ENCODE measurements at regions not wholly inside any gene's neighbourhood (a gene's known extent, or its start where the extent isn't known, plus 50 kb on each side); places are given as distances from the start of the nearest gene placed in this dataset.
A peak's percentile ranks its signal among the peaks of the same experiment; 100 is the strongest.
"Not testable (repeated sequence)": the region's sequence is repeated elsewhere in the genome, so short reads cannot be mapped to it uniquely, and the experiment has no call there.

DNA sequence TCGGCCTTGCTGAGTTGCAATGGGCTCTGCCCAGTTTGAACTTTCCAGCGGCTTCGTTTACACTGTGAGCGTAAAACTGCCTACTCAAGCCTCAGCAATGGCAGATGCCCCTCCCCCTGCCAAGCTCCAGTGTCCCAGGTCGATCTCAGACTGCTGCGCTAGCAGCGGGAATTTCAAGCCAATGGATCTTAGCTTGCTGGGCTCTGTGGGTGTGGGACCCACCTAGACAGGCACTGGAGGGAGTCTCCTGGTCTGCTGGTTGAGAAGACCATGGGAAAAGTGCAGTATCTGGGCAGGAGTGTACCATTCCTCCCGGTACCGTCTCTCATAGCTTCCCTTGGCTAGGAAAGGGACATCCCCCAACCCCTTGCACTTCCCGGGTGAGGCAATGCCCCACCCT, 88.2 kb downstream of the KLHL28 start:
- no peak for DNase-seq

DNA sequence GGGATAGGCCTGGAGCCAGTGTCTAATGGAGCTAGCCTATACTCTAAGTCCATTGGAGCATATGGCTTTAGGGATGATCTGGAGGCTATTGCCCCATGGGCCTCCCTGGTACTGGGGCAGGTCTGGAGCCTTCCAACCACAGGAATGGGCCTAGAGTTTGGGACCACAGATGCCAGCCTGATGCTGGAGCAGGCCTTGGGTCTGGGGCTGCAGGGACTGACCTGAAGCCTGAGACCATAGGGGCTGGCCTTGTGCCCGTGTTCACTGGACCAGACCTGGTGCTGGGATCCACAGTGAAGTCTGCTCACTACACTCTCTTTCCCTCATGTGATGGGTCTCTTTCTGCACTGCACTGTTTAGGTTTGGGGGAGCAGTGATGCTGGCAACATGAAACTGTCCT, 95.0 kb downstream of the KLHL28 start:
- DNase-seq = no peak

DNA sequence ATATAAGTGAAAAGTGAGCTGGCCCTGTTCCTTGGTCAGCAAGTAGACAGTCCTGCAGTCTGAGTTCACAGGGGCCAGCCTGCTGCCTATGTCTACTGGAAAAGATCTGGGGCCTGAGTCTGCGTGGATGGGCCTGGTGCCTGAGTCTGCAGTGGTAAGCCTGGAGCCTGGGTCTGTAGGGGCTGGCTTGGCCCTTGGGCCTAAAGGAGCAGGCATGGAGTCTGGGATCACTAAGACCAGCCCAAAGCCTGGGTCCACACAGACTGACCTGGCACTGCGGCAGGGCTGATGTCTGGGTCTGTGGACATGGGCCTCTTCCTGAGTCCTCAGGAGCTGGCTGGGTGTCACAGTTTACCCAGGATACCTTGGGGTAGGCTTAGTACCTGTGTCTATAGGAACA, 95.4 kb downstream of the KLHL28 start:
- no peak for DNase-seq

DNA sequence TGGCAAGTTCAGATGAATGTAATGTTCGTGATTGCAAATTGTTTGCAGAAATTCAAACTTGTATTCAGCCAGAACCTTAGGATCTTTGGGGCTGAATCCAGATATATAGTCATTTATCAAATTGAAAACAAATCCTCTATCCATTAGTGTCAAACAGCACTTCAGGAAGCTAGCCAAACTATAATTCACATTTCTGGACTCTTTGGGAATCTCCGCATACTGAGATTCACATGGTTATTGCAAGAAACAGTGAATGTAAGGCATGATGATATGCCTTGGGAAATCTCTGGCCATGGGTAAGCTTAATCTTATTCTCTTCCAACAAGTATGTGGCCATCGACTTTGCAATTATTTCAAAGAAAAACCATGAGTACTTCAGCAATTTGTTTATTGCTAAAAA, 98.5 kb downstream of the KLHL28 start:
- DNase-seq = no peak

DNA sequence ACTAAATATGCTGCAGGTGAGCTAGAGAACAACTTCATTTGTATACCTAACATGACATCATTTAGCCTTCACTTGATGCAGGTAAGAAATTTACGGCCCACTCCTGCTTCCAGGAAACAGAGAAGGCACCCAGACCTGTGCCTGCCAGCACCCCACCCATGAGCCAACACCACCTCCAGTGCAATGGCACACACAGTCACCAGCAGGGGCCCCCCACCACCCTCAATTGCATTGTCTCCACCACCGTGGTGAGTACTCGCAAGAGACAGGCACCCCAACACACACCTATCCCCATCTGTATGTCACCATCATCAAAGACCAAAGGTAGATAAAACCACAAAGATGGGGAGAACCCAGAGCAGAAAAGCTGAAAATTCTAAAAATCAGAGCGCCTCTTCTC, 107.6 kb downstream of the KLHL28 start:
- no peak for DNase-seq

DNA sequence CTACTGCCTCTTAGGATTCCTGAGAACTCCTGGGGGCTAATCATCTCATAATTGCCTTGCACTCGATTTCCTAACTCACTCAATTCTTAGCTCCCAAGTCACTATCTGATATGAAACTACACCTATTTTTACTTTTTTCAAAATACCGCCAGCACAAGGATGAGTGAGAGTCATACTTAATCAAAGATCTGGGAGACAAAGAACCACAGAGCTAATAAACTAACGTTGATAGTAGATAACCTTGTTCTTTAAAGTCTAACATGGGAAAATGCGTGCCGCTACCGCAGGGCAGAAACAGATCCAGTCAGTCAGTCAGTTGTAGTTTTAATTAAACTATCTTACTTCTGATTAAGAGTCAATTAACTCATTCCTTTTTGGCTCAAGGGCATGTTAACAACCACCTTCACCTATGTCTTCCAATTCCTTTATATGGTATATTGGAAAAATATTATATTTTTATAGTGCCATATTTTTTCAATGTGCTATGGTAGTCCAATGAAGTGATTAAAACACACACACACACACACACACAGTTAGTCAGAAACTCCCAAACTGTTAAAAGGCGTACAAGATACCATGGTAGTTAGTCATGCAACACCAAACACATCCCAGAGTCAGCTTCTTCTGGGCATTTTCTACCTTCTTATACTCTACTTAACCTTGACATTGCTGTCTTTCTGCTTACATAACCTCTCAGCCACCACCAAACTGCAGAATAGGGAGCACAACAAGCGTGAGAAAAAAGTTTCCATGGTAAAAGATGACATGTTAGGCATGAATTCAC, 114.0 kb downstream of the KLHL28 start:
- no peak for DNase-seq

DNA sequence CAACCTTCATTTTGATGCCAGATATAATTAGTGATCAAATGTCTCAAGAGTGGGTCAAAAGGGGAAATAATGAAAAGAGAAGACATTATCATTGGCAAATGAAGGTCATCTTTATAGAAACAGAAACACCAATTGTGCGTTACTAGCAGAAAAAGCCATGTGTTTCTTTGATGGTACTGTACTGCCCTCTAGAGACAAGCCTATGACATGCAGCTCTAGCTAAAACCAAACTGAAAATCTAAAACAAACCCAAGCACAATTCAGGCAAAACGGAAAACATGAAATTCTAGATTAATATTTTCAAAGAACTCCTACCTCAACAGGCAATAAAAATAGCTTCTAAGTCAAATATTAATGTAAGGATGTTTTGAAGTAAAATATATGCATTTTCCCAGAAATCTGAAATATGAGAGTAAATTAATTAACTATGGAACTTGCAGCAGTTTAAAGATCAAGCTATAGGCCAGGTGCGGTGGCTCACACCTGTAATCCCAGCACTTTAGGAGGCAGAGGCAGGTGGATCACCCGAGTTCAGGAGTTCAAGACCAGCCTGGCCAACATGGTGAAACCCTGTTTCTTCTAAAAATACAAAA, 115.4 kb downstream of the KLHL28 start:
- DNase-seq = peak; percentile 41 to 52 (median 48)

DNA sequence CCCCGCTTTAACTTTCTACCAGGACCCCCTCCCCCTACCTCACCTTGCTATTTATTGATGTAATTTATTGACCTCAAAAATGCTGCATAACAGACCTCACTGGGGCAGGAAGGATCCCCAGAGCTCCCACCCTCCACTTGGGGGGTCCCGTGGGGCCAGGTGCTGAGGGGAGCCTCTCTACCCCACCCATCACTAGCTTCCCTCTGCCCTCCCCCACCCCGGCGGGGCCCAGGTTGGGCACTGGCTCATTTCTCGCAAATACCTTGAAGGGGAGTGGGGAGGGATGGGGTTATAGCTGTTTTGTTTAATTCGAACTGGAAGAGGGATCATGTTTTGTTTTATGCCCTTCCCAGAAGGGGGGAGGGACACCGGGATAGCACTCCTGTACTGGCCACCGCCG, 125.8 kb downstream of the KLHL28 start:
- DNase-seq = not testable (repeated sequence)

DNA sequence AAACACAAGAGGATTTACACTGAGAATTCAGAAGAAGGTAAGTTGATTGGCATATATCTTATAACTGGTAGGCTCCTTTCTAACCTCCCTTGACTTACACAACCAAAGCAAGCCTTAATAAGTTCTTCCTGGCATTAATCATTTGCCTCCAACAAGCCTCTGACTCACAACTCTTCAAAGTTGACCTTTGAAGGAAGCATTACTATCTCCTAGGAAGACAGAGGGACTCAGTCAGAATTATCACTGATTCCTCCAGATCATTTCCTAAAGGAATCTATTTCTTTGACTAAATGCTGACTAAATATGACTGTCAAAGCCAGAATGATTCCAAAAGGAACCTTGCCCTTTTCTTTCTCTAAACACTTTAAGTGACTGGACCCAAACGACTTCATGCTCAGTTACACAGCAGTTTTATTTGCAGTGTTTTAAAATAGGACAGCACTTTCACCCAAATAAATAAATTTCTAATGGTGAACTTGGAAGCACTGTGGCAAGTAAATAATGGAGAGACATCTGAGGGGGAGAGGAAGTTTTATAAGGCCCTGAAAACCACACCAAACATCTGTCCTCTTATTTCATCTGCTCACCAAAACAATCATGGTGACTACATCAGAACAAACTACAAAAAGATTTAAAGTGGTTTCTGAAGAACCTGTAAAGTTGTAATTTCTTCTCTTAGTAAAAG, 128.2 kb downstream of the KLHL28 start:
- peak in 1 of 3 donors; percentile 3 for DNase-seq

DNA sequence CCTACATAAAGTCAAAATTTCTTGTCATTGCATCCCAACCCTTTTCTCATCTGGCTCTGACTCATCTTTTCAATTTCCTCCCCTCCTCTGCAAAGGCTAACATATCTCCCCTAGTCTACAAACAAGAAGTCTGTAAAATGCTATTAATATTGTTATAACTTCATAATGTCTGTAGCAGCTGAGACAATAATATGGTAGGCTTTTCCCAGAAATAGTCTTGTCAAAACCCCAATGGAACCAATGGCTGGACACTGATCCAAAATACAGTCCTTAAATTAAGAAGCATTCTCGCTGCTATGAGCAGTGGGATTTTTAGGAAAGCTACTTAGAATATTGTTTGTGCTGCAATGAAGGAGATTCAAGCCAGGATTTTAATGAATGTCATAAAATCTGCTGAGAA, 131.4 kb downstream of the KLHL28 start:
- DNase-seq = no peak

DNA sequence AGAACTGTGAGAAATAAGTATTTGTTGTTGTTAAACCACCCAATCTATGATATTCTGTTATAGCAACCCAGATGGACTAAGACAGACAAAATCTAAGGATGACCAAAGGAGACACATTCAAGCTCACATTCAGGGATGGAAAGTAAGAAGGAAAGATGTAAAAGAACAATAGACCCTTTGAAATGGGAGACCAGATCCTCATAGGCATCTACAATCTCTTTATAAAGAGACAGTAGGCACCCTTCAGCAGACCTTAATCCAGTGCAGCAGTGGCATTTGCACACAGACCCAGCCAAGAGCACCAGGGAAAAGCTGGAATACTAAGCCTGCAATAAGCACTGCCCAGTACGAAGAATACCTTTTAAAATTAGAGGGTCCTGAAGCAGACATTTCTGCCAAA, 132.7 kb downstream of the KLHL28 start:
- DNase-seq = no peak

DNA sequence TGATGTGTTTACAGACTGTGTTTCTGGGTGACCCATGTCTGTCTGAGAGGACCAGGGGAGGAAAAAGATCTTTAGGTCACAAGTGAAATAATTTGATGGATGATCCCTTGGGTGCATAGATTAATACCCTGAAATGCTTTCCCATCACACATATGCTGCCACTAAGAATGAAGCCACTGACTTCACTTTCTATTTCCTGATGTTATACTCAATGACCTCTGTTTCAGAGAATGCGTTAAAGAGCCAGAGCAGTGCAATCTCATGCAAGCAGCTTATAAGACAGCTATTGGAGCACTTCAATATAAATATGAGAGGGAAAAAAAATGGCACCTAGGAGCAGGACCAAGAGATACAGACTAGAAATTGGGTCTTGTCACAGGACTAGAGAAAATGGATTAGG, 133.7 kb downstream of the KLHL28 start:
- no peak for DNase-seq

DNA sequence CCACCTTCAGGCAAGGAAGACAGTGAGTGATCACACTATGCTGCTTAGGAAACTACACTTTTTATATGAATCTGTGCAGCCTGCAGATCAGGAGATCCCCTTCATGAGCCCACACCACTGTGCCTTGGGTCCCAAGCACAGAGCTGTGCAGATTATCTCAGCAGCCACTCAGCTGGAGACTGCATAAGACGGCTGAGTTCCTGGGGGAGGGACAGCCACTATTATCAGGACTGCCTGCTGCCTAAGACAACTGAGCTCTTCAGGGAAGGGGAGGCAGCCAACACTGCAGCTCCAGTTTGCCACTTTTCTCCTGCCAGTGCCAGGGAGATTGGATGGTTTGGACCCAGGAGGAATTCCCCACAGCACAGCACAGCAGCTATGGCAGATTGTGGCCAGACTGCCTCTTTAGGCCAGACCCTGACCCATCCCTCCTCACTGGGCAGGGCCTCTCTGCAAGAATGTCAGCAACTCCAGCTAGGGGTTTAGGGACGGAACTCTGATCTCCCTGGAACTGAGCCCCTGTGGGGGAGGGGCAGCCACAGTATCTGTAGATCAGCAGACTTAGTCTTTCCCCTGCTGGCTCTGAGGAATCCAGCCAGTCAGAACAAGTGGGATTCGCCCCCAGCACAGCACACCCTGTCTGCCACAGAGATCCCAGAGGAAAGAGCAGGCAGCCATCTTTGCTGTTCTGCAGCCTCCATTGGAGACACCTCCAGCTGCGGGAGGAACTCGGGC, 141.3 kb downstream of the KLHL28 start:
- DNase-seq = no peak

DNA sequence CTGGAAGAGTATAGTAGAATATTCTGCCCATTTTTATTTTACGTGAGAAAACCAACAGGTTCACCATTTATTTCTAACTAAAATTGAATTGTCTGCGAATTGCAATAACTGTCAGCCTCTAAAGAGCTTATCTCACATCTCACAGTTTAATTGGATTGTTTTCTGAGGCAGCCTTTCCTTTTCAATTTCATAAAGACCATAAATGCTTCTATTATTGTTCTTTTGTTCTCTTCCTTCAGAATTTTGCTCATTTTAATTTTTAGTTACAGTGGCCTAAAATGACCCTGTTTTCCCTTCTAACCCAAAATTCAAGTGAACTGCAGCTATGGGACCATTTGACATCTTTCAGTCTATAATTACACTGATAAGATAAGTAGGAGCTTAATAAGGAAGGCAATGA, 147.6 kb downstream of the KLHL28 start:
- DNase-seq = no peak

DNA sequence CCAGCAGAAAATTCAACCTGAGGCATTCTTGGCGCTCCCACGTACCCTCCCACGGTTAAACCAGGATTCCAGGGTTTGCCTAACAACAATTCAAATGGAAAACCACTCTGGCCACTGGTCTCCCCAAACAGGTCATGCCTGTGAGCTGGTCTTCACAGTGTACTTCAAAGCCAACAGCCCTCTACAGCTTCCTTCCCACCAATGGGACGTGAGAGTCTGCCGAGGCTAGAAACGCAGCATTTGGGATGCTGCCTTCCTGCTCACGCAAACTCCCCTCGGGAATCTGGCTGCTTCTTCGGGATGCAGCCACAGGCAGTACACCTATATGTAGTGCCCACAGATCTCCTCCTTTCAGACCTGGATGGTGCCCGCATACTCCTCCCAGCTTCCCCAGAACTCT, 149.1 kb downstream of the KLHL28 start:
- no peak for DNase-seq

DNA sequence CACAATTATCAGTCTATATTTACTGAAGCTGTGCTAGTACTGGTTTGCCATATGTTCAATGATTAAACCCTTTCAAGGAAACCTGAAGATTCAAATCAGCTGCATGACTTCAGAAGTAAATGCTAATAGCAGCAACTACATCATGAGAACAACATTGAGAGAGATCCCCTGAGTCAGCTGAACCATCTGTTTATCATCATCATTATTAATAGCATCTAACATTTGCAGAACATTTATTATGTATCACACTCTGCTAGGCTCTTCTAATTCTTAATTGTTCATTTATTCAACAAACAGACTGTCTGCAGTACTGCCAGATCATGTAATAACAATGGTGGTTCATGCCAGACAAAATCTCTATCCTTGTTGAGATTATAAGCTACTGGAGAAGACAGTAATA, 157.4 kb downstream of the KLHL28 start:
- no peak for DNase-seq

DNA sequence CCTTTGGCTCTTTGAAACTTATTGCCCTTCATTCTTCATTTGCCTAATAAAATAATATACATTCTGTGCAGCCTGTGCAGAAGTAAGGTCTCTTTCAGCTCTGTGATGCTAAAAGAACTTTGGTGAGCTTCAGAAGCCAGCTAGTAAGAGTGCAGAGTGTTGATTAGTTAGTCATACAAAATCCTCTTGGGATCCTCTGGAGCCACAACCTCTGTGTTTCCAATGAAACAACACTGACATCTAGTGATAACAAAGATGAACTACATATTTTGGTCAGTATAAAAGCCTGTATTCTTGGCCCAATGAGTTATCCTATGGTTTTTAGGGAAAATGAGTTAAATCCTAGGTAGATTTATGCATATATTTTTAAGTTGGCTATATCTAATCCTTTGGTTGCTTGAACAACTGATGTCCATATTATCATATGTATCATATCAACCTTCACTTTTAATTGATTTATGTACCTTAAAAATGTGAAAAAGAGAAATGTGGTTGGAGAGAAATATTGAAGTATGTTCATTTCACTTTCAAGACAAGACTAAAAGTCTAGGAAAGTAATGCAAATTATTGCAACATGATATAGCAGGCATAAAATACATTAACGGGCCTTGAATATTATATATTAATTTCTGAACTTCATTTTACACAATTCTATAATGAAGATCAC, 158.4 kb downstream of the KLHL28 start:
- peak; percentile 20 to 66 (median 58) for DNase-seq

DNA sequence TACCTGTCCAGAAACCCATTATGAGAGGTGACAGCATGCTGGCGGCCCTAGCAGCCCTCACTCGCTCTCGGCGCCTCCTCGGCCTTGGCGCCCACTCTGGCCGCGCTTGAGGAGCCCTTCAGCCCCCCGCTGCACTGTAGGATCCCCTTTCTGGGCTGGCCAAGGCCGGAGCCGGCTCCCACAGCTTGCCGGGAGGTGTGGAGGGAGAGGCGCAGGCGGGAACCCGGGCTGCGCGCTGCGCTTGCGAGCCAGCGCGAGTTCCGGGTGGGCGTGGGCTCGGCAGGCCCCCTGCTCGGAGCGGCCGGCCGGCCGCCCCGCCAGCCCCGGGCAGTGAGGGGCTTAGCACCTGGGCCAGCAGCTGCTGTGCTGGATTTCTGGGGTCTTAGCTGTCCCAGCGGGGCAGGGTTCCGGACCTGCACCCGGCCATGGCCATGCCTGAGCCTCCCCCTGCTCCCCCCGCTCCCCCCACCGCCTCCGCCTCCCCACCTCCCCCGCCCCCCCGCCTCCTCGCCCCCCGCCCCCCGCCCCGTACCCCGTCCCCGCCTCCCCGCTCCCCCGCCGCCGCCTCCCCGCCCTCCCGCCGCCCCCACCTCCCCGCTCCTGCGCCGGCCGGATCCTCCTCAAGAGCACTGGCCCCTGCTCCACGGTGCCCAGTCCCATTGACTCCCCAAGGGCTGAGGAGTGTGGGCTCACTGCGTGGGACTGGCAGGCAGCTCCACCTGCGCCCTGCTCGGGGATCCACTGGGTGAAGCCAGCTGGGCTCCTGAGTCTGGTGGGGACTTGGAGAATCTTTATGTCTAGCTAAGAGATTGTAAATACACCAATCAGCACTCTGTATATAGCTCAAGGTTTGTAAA, 163.1 kb downstream of the KLHL28 start:
- DNase-seq = no peak

DNA sequence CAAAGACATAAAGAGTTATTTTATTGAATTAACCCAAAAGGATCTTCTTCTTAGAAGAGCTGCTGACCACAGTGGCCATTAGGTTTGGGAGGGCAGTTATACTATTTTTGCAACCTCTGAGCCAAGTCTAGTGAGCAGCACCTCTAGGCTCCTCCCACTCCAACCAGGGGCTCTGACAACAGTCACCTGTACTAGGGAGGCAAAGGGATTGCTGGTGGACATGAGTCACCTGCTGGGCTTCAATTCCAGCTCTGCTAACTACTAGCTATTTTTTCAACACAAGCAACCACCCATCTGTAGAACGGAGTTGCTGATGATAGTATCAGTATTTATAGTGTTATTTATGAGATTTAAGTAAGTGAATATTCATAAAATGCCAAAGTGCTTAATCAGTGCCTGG, 166.0 kb downstream of the KLHL28 start:
- no peak for DNase-seq

DNA sequence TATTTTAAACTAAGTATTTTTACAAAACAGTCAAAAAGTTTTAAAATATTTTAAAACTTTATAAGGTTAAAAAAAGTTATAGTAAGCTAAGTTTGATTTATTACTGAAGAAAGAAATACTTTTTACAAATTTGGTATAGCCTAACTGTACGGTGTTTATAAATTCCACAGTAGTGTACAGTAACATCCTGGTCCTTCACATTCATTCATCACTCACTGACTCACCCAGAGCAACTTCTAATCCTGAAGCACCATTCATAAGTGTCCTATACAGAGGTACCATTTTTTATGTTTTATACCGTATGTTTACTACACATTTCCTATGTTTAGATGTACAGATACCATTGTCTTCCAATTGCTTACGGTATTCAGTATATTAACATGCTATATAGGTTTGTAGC, 170.0 kb downstream of the KLHL28 start:
- DNase-seq = no peak

DNA sequence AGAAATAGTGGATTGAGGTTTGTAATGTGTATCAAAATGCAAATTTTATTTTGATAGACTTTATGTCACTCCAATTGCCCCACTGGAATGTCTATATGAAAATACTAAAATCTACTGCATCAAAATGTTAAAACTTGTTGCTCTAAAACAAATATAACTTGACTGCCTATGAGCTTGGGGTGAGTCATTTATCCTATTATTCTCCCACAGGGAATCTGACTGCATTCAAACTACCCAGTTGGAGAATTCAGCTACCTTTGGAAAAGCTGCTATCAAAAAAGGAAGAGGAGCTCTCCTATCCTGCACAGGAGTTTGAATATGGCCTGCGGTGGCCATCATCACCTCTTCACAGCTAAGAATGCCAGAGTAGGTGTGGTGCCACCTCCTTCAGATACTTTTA, 173.1 kb downstream of the KLHL28 start:
- no peak for DNase-seq

DNA sequence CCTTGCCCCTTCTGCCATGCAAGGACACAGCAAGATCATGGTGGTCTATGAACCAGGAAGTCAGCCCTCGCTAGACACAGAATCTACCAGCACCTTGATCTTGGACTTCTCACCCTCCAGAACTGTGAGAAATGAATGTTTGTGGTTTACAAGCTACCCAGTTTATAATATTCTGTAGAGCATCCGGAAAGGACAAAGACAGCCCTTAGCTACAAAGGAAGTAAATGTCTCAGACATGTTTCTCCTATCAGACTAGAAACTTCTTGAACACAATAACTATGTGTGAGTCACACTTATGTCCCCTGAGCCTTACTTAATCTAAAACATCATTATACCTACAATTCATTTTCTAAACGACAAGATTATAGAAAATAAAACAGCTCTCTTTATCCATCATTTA, 176.7 kb downstream of the KLHL28 start:
- no peak for DNase-seq

Measured in suppressor macrophage treated with lipopolysaccharide for 1 hour (primary cell).